ENCODE measurements at regions not wholly inside any gene's neighbourhood (a gene's known extent, or its start where the extent isn't known, plus 50 kb on each side); places are given as distances from the start of the nearest gene placed in this dataset.

GRCh38 chr9:126225611-126226609, 100.7 kb upstream of the MVB12B start:
- DNase-seq = no peak

- no peak for DNase-seq
Measured at GRCh38 chr9:126226991-126227936, 99.4 kb upstream of the MVB12B start.

GRCh38 chr9:126228111-126228780, 98.4 kb upstream of the MVB12B start:
- DNase-seq = no peak

- peak; percentile 52 for DNase-seq
Measured at GRCh38 chr9:126228781-126229444, 97.7 kb upstream of the MVB12B start.

GRCh38 chr9:126229501-126229900, 97.1 kb upstream of the MVB12B start:
- DNase-seq = no peak

- no peak for DNase-seq
Measured at GRCh38 chr9:126230692-126231091, 95.9 kb upstream of the MVB12B start.

- DNase-seq = no peak
Measured at GRCh38 chr9:126232461-126232860, 94.2 kb upstream of the MVB12B start.

GRCh38 chr9:126233175-126233574, 93.5 kb upstream of the MVB12B start:
- DNase-seq = no peak

- DNase-seq = no peak
Measured at GRCh38 chr9:126233913-126234525, 92.6 kb upstream of the MVB12B start.

GRCh38 chr9:126234681-126235335, 91.8 kb upstream of the MVB12B start:
- DNase-seq = no peak

- DNase-seq = no peak
Measured at GRCh38 chr9:126235336-126236243, 91.0 kb upstream of the MVB12B start.

GRCh38 chr9:126236273-126236672, 90.4 kb upstream of the MVB12B start:
- DNase-seq = no peak

- DNase-seq = no peak
Measured at GRCh38 chr9:126238415-126238814, 88.2 kb upstream of the MVB12B start.

GRCh38 chr9:126239515-126239914, 87.1 kb upstream of the MVB12B start:
- DNase-seq = no peak

GRCh38 chr9:126240835-126241234, 85.8 kb upstream of the MVB12B start:
- DNase-seq = no peak

GRCh38 chr9:126248680-126249079, 77.9 kb upstream of the MVB12B start:
- DNase-seq = no peak

- DNase-seq = no peak
Measured at GRCh38 chr9:126261584-126262356, 64.9 kb upstream of the MVB12B start.

- no peak for DNase-seq
Measured at GRCh38 chr9:126262738-126263137, 63.9 kb upstream of the MVB12B start.

GRCh38 chr9:126270556-126270955, 56.1 kb upstream of the MVB12B start:
- DNase-seq = no peak
